Skeletal muscle tissue (tissue), 3 donors: ENCODE measurements at regions not wholly inside any gene's neighbourhood (a gene's known extent, or its start where the extent isn't known, plus 50 kb on each side); places are given as distances from the start of the nearest gene placed in this dataset.
"Not testable (repeated sequence)": the region's sequence is repeated elsewhere in the genome, so short reads cannot be mapped to it uniquely, and the experiment has no call there.

ENCODE experiments used
- H3K27ac ChIP-seq: one replicate; pipeline ENCODE4 v1.7.0; 2013; ENCODE audit warnings: mild to moderate bottlenecking, low read depth, low read length, inconsistent platforms
- H3K27me3 ChIP-seq, 3 donors: one replicate each; pipeline ENCODE4 v1.7.0; 2013; ENCODE audit warnings: low read length in 3 of 3; ENCODE audit not compliant: control insufficient read depth in 3 of 3, insufficient read depth in 3 of 3
- H3K36me3 ChIP-seq, 3 donors: one replicate each; pipeline ENCODE4 v1.7.0; 2013; ENCODE audit warnings: low read length in 3 of 3; ENCODE audit not compliant: control insufficient read depth in 3 of 3, insufficient read depth in 3 of 3
- H3K4me1 ChIP-seq, 3 donors: one replicate each; pipeline ENCODE4 v1.7.0; 2013; ENCODE audit warnings: low read length in 3 of 3, mild to moderate bottlenecking in 3 of 3; ENCODE audit not compliant: control insufficient read depth in 3 of 3, insufficient read depth in 3 of 3
- H3K4me3 ChIP-seq, 3 donors: one replicate each; pipeline ENCODE4 v1.7.0; 2013; ENCODE audit warnings: low read length in 3 of 3
- H3K9ac ChIP-seq, 3 donors: one replicate each; pipeline ENCODE4 v1.7.0; 2013; ENCODE audit warnings: low read length in 3 of 3, mild to moderate bottlenecking in 3 of 3, moderate library complexity in 2 of 3, low read depth in 1 of 3
- H3K9me3 ChIP-seq, 3 donors: one replicate each; pipeline ENCODE4 v1.7.0; 2013; ENCODE audit warnings: low read length in 3 of 3; ENCODE audit not compliant: control insufficient read depth in 3 of 3
- donor health status: Osteomylitis.

GRCh38 chr2:179385756-179386155, 121.1 kb upstream of the SESTD1 start:
- H3K27ac ChIP-seq, H3K4me3 ChIP-seq, H3K36me3 ChIP-seq, H3K9me3 ChIP-seq, H3K9ac ChIP-seq, H3K4me1 ChIP-seq, H3K27me3 ChIP-seq: not testable (repeated sequence)

- Histone ChIP-seq H3K36me3 (no peaks in the 10 kb centered on the region), H3K4me1 (no peaks in the 10 kb centered on the region), H3K27ac (no peak overlapping the region), H3K27me3 (no peaks in the 10 kb centered on the region), H3K9me3 (no peaks in the 10 kb centered on the region), H3K4me3 (no peak overlapping the region), H3K9ac (no peak overlapping the region)
Measured at GRCh38 chr2:179383975-179384374, 119.3 kb upstream of the SESTD1 start.

GRCh38 chr2:179377296-179377695, 112.7 kb upstream of the SESTD1 start:
- H3K9ac ChIP-seq, result no peak overlapping the region
- H3K4me3 ChIP-seq, result no peak overlapping the region
- H3K36me3 ChIP-seq, result no peaks in the 10 kb centered on the region

GRCh38 chr2:179376881-179377280, 112.2 kb upstream of the SESTD1 start:
- Histone ChIP-seq H3K36me3 (no peaks in the 10 kb centered on the region), H3K9ac (no peak overlapping the region), H3K27ac (no peak overlapping the region), H3K4me3 (no peak overlapping the region), H3K4me1 (no peaks in the 10 kb centered on the region), H3K27me3 (no peaks in the 10 kb centered on the region), H3K9me3 (no peaks in the 10 kb centered on the region)

More at GRCh38 chr2:179377296-179377695, 112.7 kb upstream of the SESTD1 start:
- Histone ChIP-seq H3K27ac (no peak overlapping the region), H3K9me3 (no peaks in the 10 kb centered on the region), H3K4me1 (no peaks in the 10 kb centered on the region), H3K27me3 (no peaks in the 10 kb centered on the region)

GRCh38 chr2:179373816-179374215, 109.2 kb upstream of the SESTD1 start:
- no peak overlapping the region for H3K27ac ChIP-seq
- H3K27me3 ChIP-seq, result no peaks in the 10 kb centered on the region
- no peaks in the 10 kb centered on the region for H3K36me3 ChIP-seq
- no peak overlapping the region for H3K9ac ChIP-seq
- no peaks in the 10 kb centered on the region for H3K9me3 ChIP-seq
- H3K4me1 ChIP-seq, result no peaks in the 10 kb centered on the region
- no peak overlapping the region for H3K4me3 ChIP-seq

- H3K36me3 ChIP-seq, H3K4me1 ChIP-seq, H3K9me3 ChIP-seq, H3K27me3 ChIP-seq, H3K9ac ChIP-seq, H3K4me3 ChIP-seq, H3K27ac ChIP-seq: not testable (repeated sequence)
Measured at GRCh38 chr2:179365561-179365960, 100.9 kb upstream of the SESTD1 start.

GRCh38 chr2:179355881-179356280, 91.2 kb upstream of the SESTD1 start:
- no peaks in the 10 kb centered on the region for H3K4me1 ChIP-seq
- no peaks in the 10 kb centered on the region for H3K27me3 ChIP-seq

GRCh38 chr2:179354739-179355537, 90.3 kb upstream of the SESTD1 start:
- Histone ChIP-seq H3K9ac (no peak overlapping the region), H3K27me3 (no peaks in the 10 kb centered on the region), H3K4me3 (no peak overlapping the region)

More at GRCh38 chr2:179355881-179356280, 91.2 kb upstream of the SESTD1 start:
- Histone ChIP-seq H3K36me3 (no peaks in the 10 kb centered on the region), H3K9ac (no peak overlapping the region), H3K27ac (no peak overlapping the region), H3K4me3 (no peak overlapping the region), H3K9me3 (no peaks in the 10 kb centered on the region)

GRCh38 chr2:179354296-179354695, 89.7 kb upstream of the SESTD1 start:
- Histone ChIP-seq H3K27me3 (no peaks in the 10 kb centered on the region), H3K9me3 (no peaks in the 10 kb centered on the region), H3K4me1 (no peaks in the 10 kb centered on the region), H3K9ac (no peak overlapping the region), H3K36me3 (no peaks in the 10 kb centered on the region), H3K27ac (no peak overlapping the region), H3K4me3 (no peak overlapping the region)

More at GRCh38 chr2:179354739-179355537, 90.3 kb upstream of the SESTD1 start:
- H3K9me3 ChIP-seq, result no peaks in the 10 kb centered on the region
- H3K36me3 ChIP-seq, result no peaks in the 10 kb centered on the region
- no peak overlapping the region for H3K27ac ChIP-seq
- H3K4me1 ChIP-seq, result no peaks in the 10 kb centered on the region

GRCh38 chr2:179352181-179352580, 87.5 kb upstream of the SESTD1 start:
- no peaks in the 10 kb centered on the region for H3K9me3 ChIP-seq
- H3K9ac ChIP-seq, result no peak overlapping the region
- no peaks in the 10 kb centered on the region for H3K4me1 ChIP-seq
- no peaks in the 10 kb centered on the region for H3K27me3 ChIP-seq
- no peak overlapping the region for H3K4me3 ChIP-seq
- no peaks in the 10 kb centered on the region for H3K36me3 ChIP-seq
- H3K27ac ChIP-seq, result no peak overlapping the region
